ENCODE measurements at regions not wholly inside any gene's neighbourhood (a gene's known extent, or its start where the extent isn't known, plus 50 kb on each side); places are given as distances from the start of the nearest gene placed in this dataset.

GRCh38 chr2:40030456-40030975 is 251.5 kb upstream of the THUMPD2 start:
- TF ChIP-seq KDM5A (IDR thresholded peaks at IDR 0.05; ENCODE audit: borderline replicate concordance, low read length) (no peak), FOSL1 (CRISPR knock-in tag; IDR thresholded peaks at IDR 0.05; ENCODE audit: borderline replicate concordance) (no peak), FOXK2 (IDR thresholded peaks at IDR 0.05) (no peak), ZNF598 (CRISPR knock-in tag; IDR thresholded peaks at IDR 0.05; ENCODE audit: borderline replicate concordance) (no peak), SRF (IDR thresholded peaks at IDR 0.05; ENCODE audit: low read depth, low read length) (no peak), MYC (CRISPR knock-in tag; IDR thresholded peaks at IDR 0.05; ENCODE audit: borderline replicate concordance) (no peak), ZNF761 (CRISPR knock-in tag; conservative IDR thresholded peaks at IDR 0.05) (no peak), FOXP1 (IDR thresholded peaks at IDR 0.05) (no peak), FOXP1 (CRISPR knock-in tag; IDR thresholded peaks at IDR 0.05) (no peak)

Measured in HepG2 (cell line).